Parathyroid adenoma (tissue), 2 donors: ENCODE measurements at regions not wholly inside any gene's neighbourhood (a gene's known extent, or its start where the extent isn't known, plus 50 kb on each side); places are given as distances from the start of the nearest gene placed in this dataset.

Source experiments
- H2AFZ ChIP-seq: fragments of 300-600 bp; sonication (generic); one replicate; pipeline ENCODE4 v1.7.0; 2017; ENCODE audit warnings: antibody characterized with exemption, mild to moderate bottlenecking
- H3K27ac ChIP-seq: fragments of 300-600 bp; sonication (generic); one replicate; pipeline ENCODE4 v1.7.0; 2017
- H3K27me3 ChIP-seq: fragments of 300-600 bp; sonication (generic); one replicate; pipeline ENCODE4 v1.7.0; 2017; ENCODE audit warnings: low read length; ENCODE audit not compliant: control insufficient read depth, insufficient read depth
- H3K36me3 ChIP-seq: fragments of 300-600 bp; sonication (generic); one replicate; pipeline ENCODE4 v1.7.0; 2017; ENCODE audit warnings: low read length; ENCODE audit not compliant: control insufficient read depth, insufficient read depth
- H3K4me1 ChIP-seq: fragments of 300-600 bp; sonication (generic); one replicate; pipeline ENCODE4 v1.7.0; 2017; ENCODE audit warnings: control low read depth
- H3K4me2 ChIP-seq: fragments of 300-600 bp; sonication (generic); one replicate; pipeline ENCODE4 v1.7.0; 2017; ENCODE audit warnings: low read length
- H3K4me3 ChIP-seq: fragments of 300-600 bp; sonication (generic); one replicate; pipeline ENCODE4 v1.7.0; 2017; ENCODE audit warnings: low read depth, low read length
- H3K79me2 ChIP-seq: fragments of 300-600 bp; sonication (generic); one replicate; pipeline ENCODE4 v1.7.0; 2017; ENCODE audit warnings: control low read depth
- H3K9ac ChIP-seq: fragments of 300-600 bp; sonication (generic); one replicate; pipeline ENCODE4 v1.7.0; 2017; ENCODE audit warnings: mild to moderate bottlenecking
- H3K9me3 ChIP-seq: fragments of 300-600 bp; sonication (generic); one replicate; pipeline ENCODE4 v1.7.0; 2017; ENCODE audit warnings: low read length; ENCODE audit not compliant: control insufficient read depth
- TF ChIP-seq, protein P1 (sequence below): fragments of 300-600 bp; sonication (generic); IDR thresholded peaks from one replicate; pipeline ENCODE4 v1.7.0; 2017; ENCODE audit warnings: antibody characterized with exemption, mild to moderate bottlenecking
- donor health status: primary hyperparathyroidism.

DNA sequence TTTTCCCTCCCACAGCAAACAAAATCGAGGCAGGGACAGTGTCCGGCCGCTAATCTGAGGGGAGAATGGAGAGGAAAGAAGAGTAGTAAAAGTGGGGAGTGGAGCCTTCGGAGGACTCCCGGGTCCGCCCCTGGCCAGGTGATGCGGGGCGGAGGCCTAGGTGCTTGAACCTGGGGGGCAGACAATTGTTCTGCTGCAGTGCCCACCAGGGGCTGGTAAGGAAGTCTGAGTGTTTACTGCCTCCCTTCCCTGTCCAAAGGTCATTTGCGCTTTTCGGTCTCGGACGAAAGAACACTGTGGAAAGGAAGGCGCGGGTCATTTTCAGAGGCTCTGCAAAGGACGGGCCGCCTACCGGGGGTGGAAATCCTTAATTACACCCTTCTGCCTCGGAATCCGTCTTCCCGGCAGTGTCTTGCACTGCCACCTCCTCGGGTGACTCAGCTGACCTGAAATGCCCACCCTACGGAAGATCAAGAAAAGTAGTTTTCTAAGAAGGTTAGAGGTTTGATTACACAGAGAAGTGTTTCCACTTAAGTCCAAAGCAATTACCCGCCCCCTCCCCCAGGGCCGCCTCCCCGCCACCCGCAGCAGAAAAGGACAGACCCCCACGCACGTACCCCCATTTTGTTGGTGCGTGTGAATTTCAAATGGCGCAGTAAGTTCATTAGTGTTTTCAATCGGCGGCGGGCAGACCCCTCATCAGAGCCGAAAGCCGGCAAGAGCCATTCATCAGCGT is 99.9 kb upstream of the TENM3 start:
- TF ChIP-seq, protein P1, sequence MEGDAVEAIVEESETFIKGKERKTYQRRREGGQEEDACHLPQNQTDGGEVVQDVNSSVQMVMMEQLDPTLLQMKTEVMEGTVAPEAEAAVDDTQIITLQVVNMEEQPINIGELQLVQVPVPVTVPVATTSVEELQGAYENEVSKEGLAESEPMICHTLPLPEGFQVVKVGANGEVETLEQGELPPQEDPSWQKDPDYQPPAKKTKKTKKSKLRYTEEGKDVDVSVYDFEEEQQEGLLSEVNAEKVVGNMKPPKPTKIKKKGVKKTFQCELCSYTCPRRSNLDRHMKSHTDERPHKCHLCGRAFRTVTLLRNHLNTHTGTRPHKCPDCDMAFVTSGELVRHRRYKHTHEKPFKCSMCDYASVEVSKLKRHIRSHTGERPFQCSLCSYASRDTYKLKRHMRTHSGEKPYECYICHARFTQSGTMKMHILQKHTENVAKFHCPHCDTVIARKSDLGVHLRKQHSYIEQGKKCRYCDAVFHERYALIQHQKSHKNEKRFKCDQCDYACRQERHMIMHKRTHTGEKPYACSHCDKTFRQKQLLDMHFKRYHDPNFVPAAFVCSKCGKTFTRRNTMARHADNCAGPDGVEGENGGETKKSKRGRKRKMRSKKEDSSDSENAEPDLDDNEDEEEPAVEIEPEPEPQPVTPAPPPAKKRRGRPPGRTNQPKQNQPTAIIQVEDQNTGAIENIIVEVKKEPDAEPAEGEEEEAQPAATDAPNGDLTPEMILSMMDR: no peak
- H3K79me2 ChIP-seq: no peaks in the 10 kb centered on the region
- peak overlapping the region; percentile 71 for H3K4me2 ChIP-seq
- no peak overlapping the region for H3K9ac ChIP-seq
- H3K9me3 ChIP-seq: no peaks in the 10 kb centered on the region
- no peaks in the 10 kb centered on the region for H3K27me3 ChIP-seq
- no peaks in the 10 kb centered on the region for H3K4me1 ChIP-seq
- peak overlapping the region; percentile 57 for H3K4me3 ChIP-seq
- peak overlapping the region; percentile 46 for H2AFZ ChIP-seq
- no peak overlapping the region for H3K27ac ChIP-seq
- no peaks in the 10 kb centered on the region for H3K36me3 ChIP-seq

DNA sequence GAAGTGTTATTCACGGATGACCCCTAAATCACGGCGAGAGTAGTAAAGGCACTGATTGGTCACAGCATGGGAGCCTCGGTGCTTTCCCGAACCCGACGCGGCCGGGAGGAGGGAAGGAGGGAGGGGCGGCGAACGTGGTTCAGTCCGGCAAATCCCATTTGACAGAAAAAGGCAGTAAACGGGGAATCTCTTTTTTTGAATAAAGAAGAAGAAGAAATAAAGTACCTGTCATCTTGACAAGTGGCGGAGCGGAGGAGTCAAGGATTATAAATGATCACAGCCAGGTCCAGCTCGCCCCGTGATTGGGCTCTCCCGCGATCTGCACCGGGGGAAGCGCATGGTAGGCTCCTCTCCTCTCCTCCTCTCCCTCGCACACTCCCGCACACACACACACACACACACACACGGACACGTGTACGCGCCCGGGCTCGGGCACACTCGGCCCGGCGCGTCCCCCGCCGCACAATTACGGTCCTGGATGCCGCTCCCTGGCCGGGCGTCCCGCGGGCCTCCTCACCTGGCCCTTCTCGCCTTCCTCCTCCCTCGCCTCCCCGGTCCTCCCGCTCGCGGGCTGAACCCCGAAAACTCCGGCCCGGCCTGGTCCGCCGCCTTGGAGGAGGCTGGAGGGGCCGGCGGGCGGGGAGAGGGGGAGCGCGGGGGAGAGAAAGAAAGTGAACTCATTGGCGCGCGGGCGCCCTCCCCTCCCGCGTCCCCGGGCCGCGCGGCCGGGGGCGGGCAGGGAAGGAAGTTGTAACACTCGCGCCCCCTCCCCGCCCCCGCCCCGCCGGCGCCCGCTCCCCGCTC is 99.2 kb upstream of the TENM3 start:
- TF ChIP-seq, protein P1: no peak
- peak overlapping the region; percentile 57 for H3K4me3 ChIP-seq
- H3K9ac ChIP-seq: no peak overlapping the region
- H3K9me3 ChIP-seq: no peaks in the 10 kb centered on the region
- peak overlapping the region; percentile 71 for H3K4me2 ChIP-seq
- H3K27me3 ChIP-seq: no peaks in the 10 kb centered on the region
- H3K27ac ChIP-seq: no peak overlapping the region
- H3K36me3 ChIP-seq: no peaks in the 10 kb centered on the region
- H3K79me2 ChIP-seq: no peaks in the 10 kb centered on the region
- no peaks in the 10 kb centered on the region for H3K4me1 ChIP-seq
- peak overlapping the region; percentile 46 for H2AFZ ChIP-seq

DNA sequence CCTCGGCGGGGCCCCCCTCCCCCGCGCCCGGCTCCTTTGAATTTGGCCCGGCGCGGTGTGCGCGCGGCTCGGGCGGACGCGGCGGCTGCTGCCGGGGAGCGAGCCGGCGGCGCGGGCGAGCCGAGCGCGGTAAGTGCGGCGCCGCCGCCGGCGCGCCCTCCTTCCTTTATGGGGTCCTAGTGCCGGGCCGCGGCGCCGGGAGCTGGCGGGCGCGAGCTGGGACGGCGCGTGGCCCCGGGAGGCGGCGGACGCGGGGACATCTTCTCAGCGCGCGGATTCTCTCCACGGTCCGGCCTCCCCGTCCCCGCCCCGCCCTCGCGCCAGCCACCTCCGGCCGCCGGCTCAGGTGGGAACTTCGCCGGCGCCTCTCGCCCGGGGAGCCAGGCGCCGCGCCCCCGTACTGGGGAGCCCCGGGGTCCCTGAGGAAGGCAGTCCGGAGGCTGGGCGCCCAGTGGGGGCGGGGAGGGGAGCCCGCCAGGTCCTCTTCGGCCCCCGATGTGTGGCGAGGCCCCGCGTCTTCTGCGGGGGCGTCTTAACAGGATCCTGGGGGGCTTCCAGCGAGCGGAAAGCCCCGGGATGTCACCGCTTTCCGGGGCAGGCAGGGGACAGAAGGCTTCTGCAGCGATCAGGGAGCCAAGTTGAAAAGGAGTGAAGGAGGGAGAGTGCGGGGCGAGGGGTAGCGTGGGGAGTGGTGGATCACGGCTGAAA is 98.4 kb upstream of the TENM3 start:
- Histone ChIP-seq H2AFZ (peak overlapping the region; percentile 73), H3K9me3 (no peaks in the 10 kb centered on the region), H3K4me2 (peak overlapping the region; percentile 85), H3K9ac (no peak overlapping the region), H3K27ac (no peak overlapping the region), H3K4me3 (peak overlapping the region; percentile 51), H3K27me3 (no peaks in the 10 kb centered on the region), H3K36me3 (no peaks in the 10 kb centered on the region), H3K79me2 (no peaks in the 10 kb centered on the region), H3K4me1 (no peaks in the 10 kb centered on the region)
- TF ChIP-seq, protein P1: no peak

DNA sequence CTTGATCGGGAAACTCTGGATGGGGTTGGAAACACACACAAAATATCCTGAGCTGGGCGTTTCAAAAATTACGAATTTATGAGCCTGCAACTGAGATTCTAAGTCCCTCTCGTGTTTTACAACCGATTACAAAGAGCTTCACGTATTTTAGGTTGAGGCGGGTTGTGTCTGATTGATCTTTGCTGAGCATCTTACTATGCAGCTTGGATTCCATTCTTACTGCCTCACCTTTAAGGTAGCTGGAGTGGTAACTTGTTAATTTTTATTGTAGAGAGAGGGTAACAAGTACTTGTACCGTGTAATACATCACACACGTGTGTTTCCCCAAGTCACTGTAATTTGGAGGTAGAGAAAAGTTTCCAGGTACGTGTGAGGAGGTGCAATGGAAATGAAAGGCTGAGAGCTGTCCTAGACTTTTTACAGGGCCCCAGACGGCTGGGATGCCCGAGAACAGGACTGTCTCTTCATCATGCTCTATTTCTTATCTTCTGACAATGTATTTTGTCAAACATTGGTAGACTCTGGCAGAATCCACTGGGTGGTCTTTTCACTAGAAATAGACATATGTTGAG is 97.8 kb upstream of the TENM3 start:
- Histone ChIP-seq H3K4me3 (peak overlapping the region; percentile 51), H3K27ac (no peak overlapping the region), H3K4me2 (peak overlapping the region; percentile 85), H3K9me3 (no peaks in the 10 kb centered on the region), H3K79me2 (no peaks in the 10 kb centered on the region), H3K27me3 (no peaks in the 10 kb centered on the region), H3K36me3 (no peaks in the 10 kb centered on the region), H2AFZ (peak overlapping the region; percentile 73), H3K4me1 (no peaks in the 10 kb centered on the region), H3K9ac (no peak overlapping the region)
- TF ChIP-seq, protein P1: no peak
